ENCODE measurements at regions not wholly inside any gene's neighbourhood (a gene's known extent, or its start where the extent isn't known, plus 50 kb on each side); places are given as distances from the start of the nearest gene placed in this dataset.

- Histone ChIP-seq H3K9me3 (replicated peaks; ENCODE audit: control insufficient read depth, insufficient read depth, low read length) (no peaks in the 10 kb centered on the region), H3K27me3 (ENCODE audit: control insufficient read depth in 2 of 2, insufficient read depth in 2 of 2, low read length in 2 of 2) (no peaks in the 10 kb centered on the region), H3K4me3 (replicated peaks in 1 of 3; ENCODE audit: insufficient read depth in 1 of 3, low read depth in 1 of 3, low read length in 3 of 3) (no peak overlapping the region), H4K20me1 (replicated peaks; ENCODE audit: control insufficient read depth, extremely low read depth, insufficient read depth, low read length) (no peaks in the 10 kb centered on the region), H3K9me1 (replicated peaks; ENCODE audit: control insufficient read depth, extremely low read depth, insufficient read depth, low read length) (no peaks in the 10 kb centered on the region), H3K79me2 (ENCODE audit: control insufficient read depth, insufficient read depth, low read length) (no peaks in the 10 kb centered on the region), H2AFZ (ENCODE audit: low read depth, low read length) (no peak overlapping the region), H3K4me1 (ENCODE audit: control insufficient read depth, extremely low read depth, insufficient read depth, low read length) (no peaks in the 10 kb centered on the region), H3K4me2 (ENCODE audit: insufficient read depth, low read length) (no peak overlapping the region), H3K27ac (ENCODE audit: insufficient read depth, low read depth, low read length) (no peak overlapping the region), H3K9ac (replicated peaks; ENCODE audit: extremely low read depth, insufficient read depth, low read length) (no peak overlapping the region), H3K36me3 (ENCODE audit: control insufficient read depth in 2 of 2, extremely low read depth in 1 of 2, insufficient read depth in 2 of 2, low read length in 2 of 2) (no peaks in the 10 kb centered on the region)
- BruUV-seq (replicated peaks) = no TSS peak
- intact Hi-C loops (cut with micrococcal nuclease) (no loop called here), dilution Hi-C loops (cut with MboI; ENCODE audit: extremely low pct_ligation_motif_present, low sequenced_read_pairs) (no loop called here)
- TF ChIP-seq JUN (IDR thresholded peaks at IDR 0.05; ENCODE audit: borderline replicate concordance, insufficient read depth, insufficient read length, low read depth) (no peak), POLR2A (IDR thresholded peaks at IDR 0.05; ENCODE audit: low read depth, low read length) (no peak), CTCF (IDR thresholded peaks at IDR 0.05; ENCODE audit: extremely low read depth in 1 of 2, insufficient read depth in 1 of 2, low read depth in 1 of 2, low read length in 2 of 2) (no peak), MYC (IDR thresholded peaks at IDR 0.05; ENCODE audit: low read depth, low read length) (no peak), POLR2AphosphoS5 (IDR thresholded peaks at IDR 0.05; ENCODE audit: insufficient read depth, low read depth, low read length) (no peak), GATA2 (IDR thresholded peaks at IDR 0.05; ENCODE audit: insufficient read depth, insufficient read length, low read depth, low read length) (no peak), MAX (IDR thresholded peaks at IDR 0.05; ENCODE audit: insufficient read depth, insufficient read length) (no peak), EZH2 (IDR thresholded peaks at IDR 0.05; ENCODE audit: borderline replicate concordance, low read depth, low read length, severe bottlenecking) (no peak), FOS (IDR thresholded peaks at IDR 0.05; ENCODE audit: borderline replicate concordance, insufficient read depth, low read length) (no peak)
- CTCF ChIA-PET = interaction anchor here (1.0 to 4.8 kb wide), 7 partner anchors 9 to 192 kb away, joined by 3 to 33 read pairs (median 3); no protein-coding TSS in a partner anchor
- DNase-seq (ENCODE audit: low read depth, low spot score) (no peak), FAIRE-seq (no peak)
- POLR2A ChIA-PET = no interaction called here
These were observed 218.1 kb downstream of the HNMT start for GRCh38 chr2:138182250-138182936.

All from endothelial cell of umbilical vein (primary cell).